DOHH2 (cell line): ENCODE measurements at regions not wholly inside any gene's neighbourhood (a gene's known extent, or its start where the extent isn't known, plus 50 kb on each side); places are given as distances from the start of the nearest gene placed in this dataset.
"Not testable (repeated sequence)": the region's sequence is repeated elsewhere in the genome, so short reads cannot be mapped to it uniquely, and the experiment has no call there.

Source experiments
- H3F3A ChIP-seq: fragments of 200-600 bp; sonication (generic), shearing (Covaris generic); 2 replicates; pipeline ENCODE4 v1.6.0; 2016; ENCODE audit warnings: antibody characterized with exemption, mild to moderate bottlenecking; ENCODE audit not compliant: control insufficient read depth, insufficient read depth
- H3K27ac ChIP-seq: fragments of 200-600 bp; sonication (generic); 2 replicates; pipeline ENCODE4 v1.5.1; 2014; ENCODE audit warnings: low read depth, mild to moderate bottlenecking, low read length, moderate library complexity
- H3K27me3 ChIP-seq: fragments of 200-600 bp; sonication (generic); 2 replicates; pipeline ENCODE4 v1.6.1; 2014; ENCODE audit warnings: mild to moderate bottlenecking, low read length, mixed read lengths; ENCODE audit not compliant: control insufficient read depth
- H3K36me3 ChIP-seq: fragments of 200-600 bp; sonication (generic); 2 replicates; pipeline ENCODE4 v1.6.1; 2014; ENCODE audit warnings: mild to moderate bottlenecking, low read length, moderate library complexity, mixed read lengths; ENCODE audit not compliant: control insufficient read depth
- H3K4me1 ChIP-seq: fragments of 200-600 bp; sonication (generic); 2 replicates; pipeline ENCODE4 v1.6.1; 2014; ENCODE audit warnings: mild to moderate bottlenecking, low read length, mixed read lengths; ENCODE audit not compliant: control insufficient read depth
- H3K4me2 ChIP-seq: fragments of 200-600 bp; sonication (generic); 2 replicates; pipeline ENCODE4 v1.6.0; 2014; ENCODE audit warnings: mild to moderate bottlenecking, low read length, moderate library complexity
- H3K4me3 ChIP-seq: fragments of 200-600 bp; sonication (generic); 2 replicates; pipeline ENCODE4 v1.5.1; 2014; ENCODE audit warnings: mild to moderate bottlenecking, low read length, mixed read lengths
- H3K79me2 ChIP-seq: fragments of 200-600 bp; sonication (generic); 2 replicates; pipeline ENCODE4 v1.6.1; 2014; ENCODE audit warnings: mild to moderate bottlenecking, low read length, mixed read lengths; ENCODE audit not compliant: control insufficient read depth
- H3K9me2 ChIP-seq: fragments of 200-600 bp; sonication (generic); replicated peaks from 2 replicates; pipeline ENCODE4 v1.6.1; 2014; ENCODE audit warnings: mild to moderate bottlenecking, low read length, mixed read lengths; ENCODE audit not compliant: control insufficient read depth
- H3K9me3 ChIP-seq: fragments of 200-600 bp; sonication (generic); 2 replicates; pipeline ENCODE4 v1.6.1; 2014; ENCODE audit warnings: antibody characterized with exemption, low read length, mixed read lengths; ENCODE audit not compliant: control insufficient read depth, insufficient read depth
- H4K20me1 ChIP-seq: fragments of 200-600 bp; sonication (generic); 2 replicates; pipeline ENCODE4 v1.6.0; 2014; ENCODE audit warnings: low read depth, mild to moderate bottlenecking, antibody characterized with exemption, low read length, moderate library complexity; ENCODE audit not compliant: control insufficient read depth, insufficient read depth
- EZH2phosphoT487 ChIP-seq: fragments of 200-600 bp; sonication (generic); IDR thresholded peaks from 2 replicates; pipeline ENCODE4 v1.6.1; 2017; ENCODE audit warnings: borderline replicate concordance, mild to moderate bottlenecking, antibody characterized with exemption, low read length, moderate library complexity, mixed read lengths
- TF ChIP-seq, protein P1 (sequence below): fragments of 200-600 bp; sonication (generic); IDR thresholded peaks from one replicate; pipeline ENCODE4 v1.5.1; 2014; ENCODE audit warnings: antibody characterized with exemption, mild to moderate bottlenecking, low read depth, low read length; ENCODE audit not compliant: poor library complexity, severe bottlenecking

DNA sequence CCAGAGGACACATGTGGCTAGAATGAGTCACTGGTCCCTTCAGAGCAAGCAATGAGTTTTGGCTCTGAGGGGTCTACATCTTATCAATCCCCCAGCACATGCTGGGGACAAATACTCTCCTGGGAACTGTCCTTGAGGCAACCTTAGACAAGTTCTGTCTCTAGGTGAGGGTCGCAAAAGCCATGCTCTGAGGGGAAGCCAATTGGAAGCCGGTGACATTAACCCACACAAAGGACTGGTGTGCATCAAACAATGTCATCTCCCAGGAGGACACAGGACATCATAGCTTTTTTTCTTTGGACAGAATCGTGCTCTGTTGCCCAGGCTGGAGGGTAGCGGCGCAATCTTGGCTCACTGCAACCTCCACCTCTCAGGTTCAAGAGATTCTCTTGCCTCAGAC, 111.6 kb upstream of the ZNF722 start:
- H3K4me3 ChIP-seq, result no peak overlapping the region
- no peaks in the 10 kb centered on the region for H3K9me2 ChIP-seq
- H3F3A ChIP-seq, result no peaks in the 10 kb centered on the region
- H3K4me2 ChIP-seq, result no peak overlapping the region
- no peaks in the 10 kb centered on the region for H3K4me1 ChIP-seq
- H3K27ac ChIP-seq, result no peak overlapping the region
- H3K9me3 ChIP-seq, result peaks cover 58% of the 10 kb centered on the region
- H3K36me3 ChIP-seq, result no peaks in the 10 kb centered on the region
- TF ChIP-seq, protein P1, sequence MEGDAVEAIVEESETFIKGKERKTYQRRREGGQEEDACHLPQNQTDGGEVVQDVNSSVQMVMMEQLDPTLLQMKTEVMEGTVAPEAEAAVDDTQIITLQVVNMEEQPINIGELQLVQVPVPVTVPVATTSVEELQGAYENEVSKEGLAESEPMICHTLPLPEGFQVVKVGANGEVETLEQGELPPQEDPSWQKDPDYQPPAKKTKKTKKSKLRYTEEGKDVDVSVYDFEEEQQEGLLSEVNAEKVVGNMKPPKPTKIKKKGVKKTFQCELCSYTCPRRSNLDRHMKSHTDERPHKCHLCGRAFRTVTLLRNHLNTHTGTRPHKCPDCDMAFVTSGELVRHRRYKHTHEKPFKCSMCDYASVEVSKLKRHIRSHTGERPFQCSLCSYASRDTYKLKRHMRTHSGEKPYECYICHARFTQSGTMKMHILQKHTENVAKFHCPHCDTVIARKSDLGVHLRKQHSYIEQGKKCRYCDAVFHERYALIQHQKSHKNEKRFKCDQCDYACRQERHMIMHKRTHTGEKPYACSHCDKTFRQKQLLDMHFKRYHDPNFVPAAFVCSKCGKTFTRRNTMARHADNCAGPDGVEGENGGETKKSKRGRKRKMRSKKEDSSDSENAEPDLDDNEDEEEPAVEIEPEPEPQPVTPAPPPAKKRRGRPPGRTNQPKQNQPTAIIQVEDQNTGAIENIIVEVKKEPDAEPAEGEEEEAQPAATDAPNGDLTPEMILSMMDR, result no peak
- no peak for TF ChIP-seq EZH2phosphoT487
- H4K20me1 ChIP-seq, result no peaks in the 10 kb centered on the region
- no peaks in the 10 kb centered on the region for H3K27me3 ChIP-seq
- no peaks in the 10 kb centered on the region for H3K79me2 ChIP-seq

- Histone ChIP-seq H3F3A (no peaks in the 10 kb centered on the region), H3K4me3 (peak overlapping the region; percentile 82), H3K4me1 (peaks cover 11% of the 10 kb centered on the region), H3K27ac (no peak overlapping the region), H4K20me1 (no peaks in the 10 kb centered on the region), H3K36me3 (no peaks in the 10 kb centered on the region), H3K27me3 (no peaks in the 10 kb centered on the region), H3K9me2 (no peaks in the 10 kb centered on the region), H3K4me2 (peak overlapping the region; percentile 89), H3K79me2 (no peaks in the 10 kb centered on the region), H3K9me3 (peaks cover 28% of the 10 kb centered on the region; the same call in 1 of the 2 replicates)
- no peak for TF ChIP-seq EZH2phosphoT487
- TF ChIP-seq, protein P1, result no peak
Observed at GRCh38 chr7:63899691-63900393, 98.8 kb upstream of the ZNF722 start.

- no peak for TF ChIP-seq EZH2phosphoT487
- TF ChIP-seq, protein P1, result peak; percentile 22
- Histone ChIP-seq H3F3A (no peaks in the 10 kb centered on the region), H3K4me3 (peak overlapping the region; percentile 82), H3K79me2 (no peaks in the 10 kb centered on the region), H3K27me3 (no peaks in the 10 kb centered on the region), H3K9me3 (peaks cover 28% of the 10 kb centered on the region; the same call in 1 of the 2 replicates), H3K4me1 (peaks cover 11% of the 10 kb centered on the region), H3K4me2 (peak overlapping the region; percentile 89), H3K9me2 (no peaks in the 10 kb centered on the region), H4K20me1 (no peaks in the 10 kb centered on the region), H3K27ac (no peak overlapping the region), H3K36me3 (no peaks in the 10 kb centered on the region)
Observed at GRCh38 chr7:63900394-63901203, 98.0 kb upstream of the ZNF722 start.

DNA sequence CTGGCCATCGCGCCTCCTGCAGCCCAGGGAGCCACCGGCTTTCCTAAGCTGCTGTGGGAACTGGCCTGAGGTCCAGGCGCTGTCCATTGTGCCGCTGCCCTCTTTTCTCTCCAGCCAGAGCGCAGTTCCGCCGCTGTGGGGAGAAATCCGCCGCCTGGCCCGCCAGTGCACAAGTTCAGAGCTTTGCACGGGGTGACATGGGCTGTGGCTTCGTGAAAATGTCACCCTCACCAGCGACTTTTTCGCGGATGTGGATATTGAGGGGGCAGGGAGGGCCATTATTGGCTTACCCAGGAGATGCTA, 97.5 kb upstream of the ZNF722 start:
- H4K20me1 ChIP-seq, H3K36me3 ChIP-seq, H3K9me2 ChIP-seq, H3K27ac ChIP-seq, H3F3A ChIP-seq, H3K79me2 ChIP-seq, H3K27me3 ChIP-seq: not testable (repeated sequence)
- H3K4me1 ChIP-seq, result peaks cover 11% of the 10 kb centered on the region
- peak overlapping the region; percentile 82 for H3K4me3 ChIP-seq
- peaks cover 28% of the 10 kb centered on the region; the same call in 1 of the 2 replicates for H3K9me3 ChIP-seq
- H3K4me2 ChIP-seq, result peak overlapping the region; percentile 89
